SH-SY5Y (cell line): ENCODE measurements at regions not wholly inside any gene's neighbourhood (a gene's known extent, or its start where the extent isn't known, plus 50 kb on each side); places are given as distances from the start of the nearest gene placed in this dataset.

Experiments used
- GATA2 ChIP-seq: IDR thresholded peaks from 2 replicates; pipeline ENCODE4 v1.6.1; 2011; ENCODE audit warnings: mild to moderate bottlenecking, low read depth, low read length
- GATA3 ChIP-seq: IDR thresholded peaks from 2 replicates; pipeline ENCODE4 v1.6.1; 2011; ENCODE audit warnings: low read depth, mild to moderate bottlenecking, low read length, moderate library complexity

- TF ChIP-seq GATA2 = no peak
- no peak for TF ChIP-seq GATA3
Measured at GRCh38 chr5:109951758-109952157, 262.0 kb downstream of the MAN2A1 start.
